Renal cortical epithelial cell (primary cell): ENCODE measurements at regions not wholly inside any gene's neighbourhood (a gene's known extent, or its start where the extent isn't known, plus 50 kb on each side); places are given as distances from the start of the nearest gene placed in this dataset.

Experiments
- DNase-seq: peaks from one replicate; pipeline ENCODE4 v3.0.0-alpha.2; 2011; ENCODE audit warnings: low read depth

DNA sequence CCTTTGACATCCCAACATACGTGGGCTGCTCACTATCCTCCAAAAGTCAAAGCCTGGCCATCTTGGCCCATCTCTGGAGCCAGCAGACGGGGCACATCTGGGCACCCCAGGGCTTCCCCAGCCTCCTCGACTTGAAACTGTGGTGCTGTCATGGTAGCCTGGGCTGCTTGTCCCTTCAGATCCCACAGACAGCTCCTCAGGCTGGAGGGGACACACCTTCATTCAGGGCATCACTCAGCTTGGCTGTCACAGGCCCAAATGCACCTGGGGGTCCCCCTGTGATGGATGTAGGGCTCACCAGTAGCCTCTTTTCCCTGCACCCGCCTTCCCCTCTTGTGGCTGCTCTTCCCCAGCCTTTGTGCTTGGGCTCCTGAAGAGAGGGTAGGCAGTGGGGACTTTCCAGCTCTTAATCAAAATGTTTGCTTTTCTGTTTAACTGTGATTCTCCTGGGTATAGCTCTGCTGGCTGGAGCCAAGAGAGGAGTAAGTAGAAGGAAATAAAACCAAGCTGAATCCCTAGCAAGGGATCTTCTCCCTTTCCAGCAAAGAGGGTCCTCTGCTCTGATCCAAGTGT, 92.3 kb downstream of the GYPC start:
- DNase-seq, result no peak

DNA sequence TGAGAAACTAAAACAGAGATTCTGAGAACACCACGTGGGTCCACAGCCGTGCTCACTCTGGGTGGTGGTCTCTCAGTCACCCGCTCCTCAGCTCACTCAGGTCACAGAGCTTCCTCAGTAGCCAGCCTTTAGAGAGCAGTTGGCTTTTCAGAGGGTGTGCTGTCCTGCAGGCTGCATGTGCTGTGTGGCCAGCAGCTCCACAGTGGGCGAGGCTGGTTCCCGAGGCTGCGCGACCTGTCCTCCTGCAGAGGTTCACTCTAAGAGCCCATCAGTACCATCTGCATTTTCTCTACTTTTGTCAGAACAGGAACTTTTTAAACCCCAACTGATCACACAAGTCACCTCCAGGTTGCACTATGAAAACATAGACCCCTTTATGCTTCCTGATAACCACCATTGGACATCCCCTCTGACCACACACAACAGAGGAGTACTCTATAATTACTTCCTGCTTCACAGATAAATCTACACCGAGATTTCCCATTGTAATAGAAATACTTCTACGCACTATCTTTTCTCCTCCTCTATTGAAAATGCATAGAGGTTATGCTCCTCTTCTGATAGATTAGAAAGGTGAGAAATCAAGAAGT, 93.1 kb downstream of the GYPC start:
- DNase-seq, result no peak

DNA sequence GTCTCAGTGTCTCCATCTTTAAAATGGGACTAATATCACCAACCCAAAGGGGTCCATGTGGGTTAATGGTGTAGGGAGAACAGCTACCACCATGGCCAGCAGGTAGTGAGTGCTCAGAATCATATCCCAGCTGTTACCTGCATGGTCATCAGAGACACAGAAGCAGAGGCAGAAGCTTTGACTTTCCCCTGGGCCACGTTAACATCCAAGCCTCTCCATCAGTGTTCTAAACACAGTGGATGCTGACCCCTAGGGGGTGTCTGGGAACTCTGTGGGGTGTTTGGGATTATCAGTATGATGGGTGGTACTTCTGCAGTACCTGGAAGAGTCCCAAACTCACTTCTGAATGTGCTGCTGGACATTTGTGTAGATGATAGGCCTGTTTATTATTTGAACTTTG, 93.6 kb downstream of the GYPC start:
- no peak for DNase-seq

DNA sequence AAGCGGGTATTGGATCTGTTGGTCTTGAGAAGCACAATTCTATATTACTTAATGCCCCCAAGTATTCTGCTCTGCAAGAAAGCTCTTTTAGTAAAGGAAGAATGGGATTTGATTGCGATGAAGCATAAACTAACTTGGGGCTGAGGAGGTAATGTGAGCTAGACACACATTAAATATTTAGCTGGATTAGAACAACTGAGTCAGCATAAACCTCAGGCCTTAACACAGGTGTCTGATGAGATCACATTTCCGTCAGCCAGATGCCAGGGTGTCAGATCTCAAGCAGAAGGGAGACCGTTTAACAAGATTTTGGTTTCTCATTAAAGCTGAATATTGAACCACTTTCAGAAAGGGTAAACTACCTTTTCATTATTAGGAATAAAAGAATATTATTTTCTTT, 94.5 kb downstream of the GYPC start:
- no peak for DNase-seq

DNA sequence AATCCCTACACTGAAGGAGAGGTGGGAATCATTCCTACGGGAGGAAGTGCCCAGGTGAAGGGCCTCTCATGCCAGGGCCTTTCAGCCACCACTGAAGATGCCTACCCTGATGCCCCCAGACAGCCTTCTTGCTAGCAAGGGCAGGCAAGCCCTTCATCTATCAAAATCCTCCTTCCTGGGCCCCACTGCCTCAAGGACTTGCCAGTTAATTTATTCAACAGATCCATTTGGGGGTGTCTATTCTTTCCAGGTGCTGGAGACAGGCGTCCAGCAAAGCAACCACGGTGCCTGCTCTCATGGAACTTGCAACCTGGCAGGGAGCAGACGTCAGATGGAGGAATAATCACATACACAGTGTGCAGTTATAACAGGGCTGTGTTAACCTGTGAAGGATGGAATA, 95.5 kb downstream of the GYPC start:
- DNase-seq, result no peak

DNA sequence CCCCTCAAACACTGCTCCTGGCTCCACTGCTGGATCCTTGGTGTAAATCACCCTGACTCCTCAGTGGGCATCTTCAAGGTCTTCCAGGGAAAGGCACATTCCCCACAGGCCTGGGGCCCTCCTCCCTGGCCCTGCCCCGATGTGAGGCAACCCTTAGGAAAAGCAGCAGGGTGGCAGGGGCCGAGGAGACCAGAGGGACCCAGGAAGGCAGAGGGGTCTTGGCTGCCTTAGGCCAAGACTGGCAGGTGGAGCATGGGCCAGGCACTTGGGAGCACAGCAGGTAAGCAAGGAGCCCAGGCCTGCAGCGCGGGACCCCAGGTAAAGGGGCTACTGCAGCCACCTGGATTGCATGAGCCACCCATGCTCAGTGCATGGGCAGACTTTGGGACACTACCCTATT, 96.9 kb downstream of the GYPC start:
- DNase-seq, result no peak

DNA sequence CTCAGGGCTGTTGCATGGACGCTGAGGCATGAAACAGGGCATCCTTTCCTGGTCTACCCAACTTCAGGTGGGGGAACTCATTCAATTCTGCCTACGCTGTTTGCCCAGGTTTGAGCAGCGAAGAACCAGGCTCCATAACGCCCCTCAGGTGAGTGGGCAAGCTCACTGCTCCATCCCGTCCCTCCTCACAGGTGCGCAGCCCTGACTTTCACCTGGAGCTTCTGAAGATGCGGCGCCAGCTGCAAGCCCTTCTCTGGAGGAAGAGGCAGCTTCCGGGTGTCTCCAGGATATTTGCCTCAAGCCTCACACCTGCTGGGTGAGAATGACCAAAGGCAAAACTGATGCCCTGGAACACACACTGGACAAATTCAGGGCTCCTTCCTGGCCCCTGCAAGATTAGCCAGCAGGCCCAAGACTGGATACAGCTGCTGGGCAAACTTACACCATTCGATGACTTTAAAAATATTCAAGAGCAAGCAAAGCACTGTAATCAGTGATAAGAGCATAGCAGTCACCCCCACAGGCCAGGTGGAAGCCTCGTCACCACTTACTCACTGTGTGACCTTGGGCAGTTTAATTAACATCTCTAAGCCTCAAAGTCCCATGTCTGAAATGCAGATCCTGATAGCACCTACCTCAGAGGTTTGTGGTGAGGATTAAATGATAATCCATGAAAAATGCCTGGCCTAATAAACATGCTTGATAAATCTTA, 97.7 kb downstream of the GYPC start:
- no peak for DNase-seq

DNA sequence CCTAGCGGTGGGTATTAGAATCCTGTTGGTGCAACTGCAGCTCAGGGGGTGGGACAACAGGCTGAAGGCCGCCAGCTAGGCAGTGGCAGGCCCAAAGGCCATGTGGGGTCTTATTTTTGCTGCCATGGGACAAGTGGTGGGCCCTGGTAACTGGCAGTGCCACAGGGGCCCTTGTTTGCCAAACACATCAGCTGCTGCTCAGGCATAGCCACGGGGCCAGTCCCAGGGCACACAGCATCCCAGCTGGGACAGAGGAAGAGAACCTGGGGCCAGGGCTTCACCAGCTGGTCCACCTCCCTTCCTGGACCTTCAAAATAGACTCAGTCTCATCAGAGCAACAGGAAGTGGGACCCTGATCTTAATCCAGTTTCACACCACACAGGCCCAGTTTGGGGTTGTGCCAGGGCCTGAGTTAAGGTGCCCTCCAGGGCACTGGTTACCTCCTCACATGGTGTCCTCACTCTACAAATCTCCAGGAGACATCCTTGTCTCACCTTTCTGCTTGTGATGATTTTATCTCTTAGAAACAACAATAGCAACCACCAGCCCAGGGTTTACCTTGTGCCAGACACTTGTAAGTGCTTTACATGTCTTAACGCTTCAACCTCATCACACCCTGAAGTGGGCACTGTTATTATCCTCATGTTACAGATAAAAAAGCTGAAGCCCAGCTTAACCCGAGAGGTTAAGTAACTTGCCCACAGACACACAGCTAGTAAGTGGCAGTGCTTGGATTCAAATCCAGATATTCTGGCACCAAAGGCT, 98.5 kb downstream of the GYPC start:
- no peak for DNase-seq

DNA sequence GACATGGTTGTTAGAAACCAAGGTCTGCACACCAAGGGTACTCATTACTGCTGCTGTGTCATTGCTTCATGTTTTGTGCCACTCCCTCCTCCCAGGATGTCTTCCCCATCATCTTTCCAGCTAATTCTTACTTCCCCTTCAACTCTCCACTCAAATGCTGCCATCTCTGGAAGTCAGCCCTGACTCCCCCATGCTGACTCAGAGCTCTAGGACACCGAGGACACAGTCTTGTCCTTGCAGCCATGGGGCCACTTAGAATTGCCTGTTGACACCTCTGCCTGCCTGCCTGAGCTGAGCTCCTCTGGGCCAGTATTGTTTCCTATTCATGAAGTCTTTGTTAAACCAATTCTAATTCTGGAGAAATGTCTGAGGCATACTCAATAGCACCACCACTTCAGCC, 100.2 kb downstream of the GYPC start:
- no peak for DNase-seq

DNA sequence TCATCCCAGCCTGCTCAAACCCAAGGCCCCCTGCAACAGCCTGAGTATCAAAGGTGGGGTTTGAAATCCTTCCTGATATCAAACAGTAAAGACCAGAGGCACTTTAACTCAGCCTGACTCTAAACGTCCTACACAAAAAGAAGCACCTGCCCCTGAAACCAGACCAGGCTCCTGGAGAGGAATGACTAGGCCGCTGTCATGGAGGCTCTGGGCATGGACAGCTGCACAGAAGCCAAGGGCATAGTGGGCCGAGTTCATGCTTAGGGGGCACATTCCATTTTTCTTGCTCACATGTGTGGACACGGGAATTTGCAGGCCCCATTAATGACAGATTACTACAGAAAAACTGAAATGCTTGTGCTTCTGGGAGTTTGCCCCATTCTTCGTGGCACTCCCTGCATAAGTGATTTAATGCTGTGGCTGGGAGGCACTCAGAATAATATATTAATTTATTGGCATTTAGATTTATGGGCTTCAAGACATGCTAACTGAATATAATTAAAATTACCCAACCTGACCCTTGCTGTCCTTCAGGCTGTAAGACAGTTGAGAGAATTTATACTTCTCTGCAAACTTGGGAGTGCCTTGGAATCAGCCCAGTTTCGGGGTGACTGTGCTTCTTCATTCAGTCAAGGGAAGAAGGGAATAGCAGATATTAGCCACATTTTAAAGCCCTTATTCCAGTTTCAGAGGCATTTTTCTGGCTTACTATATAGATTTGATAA, 105.5 kb downstream of the GYPC start:
- DNase-seq, result no peak

DNA sequence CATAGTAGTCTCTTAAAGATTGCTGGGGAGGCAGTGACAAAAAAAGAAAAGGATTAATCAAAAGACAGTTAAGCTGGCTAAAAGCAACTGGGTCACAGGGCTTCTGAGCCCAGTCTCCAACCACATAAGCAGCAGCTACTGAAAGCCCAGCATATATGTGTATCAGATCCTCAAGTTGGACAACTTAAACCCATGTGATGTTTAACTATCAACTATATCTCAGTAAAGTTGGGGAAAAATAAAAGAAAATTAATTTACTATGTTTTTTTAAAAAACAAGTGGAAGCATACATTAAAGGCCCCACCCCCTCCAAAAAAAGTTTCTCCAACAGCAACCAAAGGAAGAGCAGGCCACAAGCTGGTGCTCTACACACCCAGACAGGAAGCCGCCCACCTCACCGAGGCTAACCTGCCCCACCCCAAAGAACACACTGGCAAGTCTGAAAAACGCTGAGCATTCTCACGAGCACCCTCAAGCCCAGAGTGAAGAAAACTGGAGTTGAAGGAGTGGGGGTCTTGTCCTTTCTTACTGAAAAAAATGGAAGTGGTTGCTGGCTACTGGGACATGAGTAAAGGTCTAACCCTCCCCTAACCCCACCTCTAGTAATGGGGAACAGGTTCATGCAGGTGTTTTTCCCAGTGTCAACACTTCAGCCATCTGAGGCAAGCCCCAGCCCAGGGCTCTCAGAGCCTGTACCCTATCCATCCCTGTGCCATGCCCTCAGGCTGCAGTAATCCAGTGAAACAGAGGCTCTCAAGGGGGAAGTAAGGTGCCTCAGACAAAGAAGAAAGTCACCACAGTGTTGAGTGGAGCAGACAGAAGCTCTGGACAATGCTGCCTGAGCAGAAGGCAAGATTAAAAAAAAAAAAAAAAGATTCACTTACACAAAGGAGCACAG, 106.3 kb downstream of the GYPC start:
- no peak for DNase-seq

DNA sequence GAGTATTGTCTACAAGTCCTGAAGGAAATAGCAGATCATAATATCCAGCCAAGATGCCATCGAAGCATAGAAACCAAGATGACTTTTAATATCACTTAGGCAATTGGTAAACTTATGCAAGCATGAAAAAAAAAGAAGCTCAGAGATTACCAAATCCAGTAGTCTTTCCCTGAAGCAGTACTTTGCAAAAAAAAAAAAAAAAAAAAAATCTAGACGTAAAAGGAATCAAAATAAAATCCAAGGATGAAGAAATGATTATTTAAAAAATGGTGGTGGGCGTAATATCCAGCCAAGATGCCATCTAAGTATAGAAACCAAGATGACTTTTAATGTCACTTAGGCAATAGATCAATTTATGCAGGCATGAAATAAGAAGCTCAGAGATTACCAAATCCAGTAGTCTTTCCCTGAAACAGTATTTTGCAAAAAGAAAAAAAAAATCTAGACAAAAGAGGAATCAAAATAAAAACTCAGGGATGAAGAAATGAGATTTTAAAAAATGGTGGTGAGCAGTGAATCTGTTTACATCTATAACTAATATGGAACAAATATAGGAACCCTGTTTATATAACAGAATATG, 108.8 kb downstream of the GYPC start:
- no peak for DNase-seq

DNA sequence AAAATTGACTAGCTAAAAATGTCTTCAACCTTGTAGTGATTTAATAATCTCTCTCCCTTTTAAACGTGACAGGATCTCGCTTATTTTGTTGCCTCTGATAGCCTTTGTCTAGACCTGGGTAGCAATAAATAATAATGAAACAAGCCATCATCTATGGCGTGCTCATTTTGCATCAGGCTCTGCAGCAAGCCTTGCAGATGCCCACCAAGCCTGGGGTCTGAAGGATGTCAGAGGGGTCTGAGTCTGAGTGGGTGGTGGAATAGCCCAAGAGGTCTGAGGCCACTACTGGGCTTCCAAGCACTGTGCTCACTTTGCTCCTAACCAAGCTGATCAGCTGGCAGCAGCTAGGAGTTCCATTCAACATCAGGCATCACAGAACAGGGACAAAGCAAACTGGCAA, 109.4 kb downstream of the GYPC start:
- no peak for DNase-seq

DNA sequence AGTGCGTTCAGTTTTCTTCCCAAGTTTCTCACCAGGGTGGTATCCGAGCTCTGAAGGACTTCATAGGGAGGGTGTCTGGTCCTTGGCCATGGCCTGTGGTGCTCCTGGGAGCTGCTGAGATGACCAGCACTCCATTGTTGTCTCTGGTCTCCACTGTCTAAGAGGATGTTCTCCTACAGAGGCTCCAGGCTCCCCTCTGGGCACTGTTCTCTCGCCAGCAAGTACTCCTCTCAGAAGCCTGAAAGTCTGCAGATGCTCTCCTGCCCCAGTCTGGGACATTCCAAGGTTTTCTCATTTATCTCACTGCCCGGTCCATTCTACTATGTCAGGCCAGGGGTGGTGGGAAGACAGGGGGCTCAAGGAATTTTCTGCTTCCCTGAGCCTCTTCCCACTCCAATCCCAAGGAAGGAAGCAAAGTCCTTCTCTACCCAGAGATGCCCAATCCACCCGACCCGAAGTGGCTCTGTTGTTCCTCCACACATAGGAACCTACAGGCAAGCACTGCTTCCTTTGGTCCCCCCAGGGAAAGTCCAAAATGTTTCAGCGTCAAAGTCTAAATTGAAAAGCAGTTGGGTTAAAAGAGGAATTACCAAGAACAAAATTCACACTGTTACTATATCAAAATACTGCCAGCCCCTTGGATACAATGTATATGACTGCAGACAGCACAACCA, 110.5 kb downstream of the GYPC start:
- DNase-seq, result no peak

DNA sequence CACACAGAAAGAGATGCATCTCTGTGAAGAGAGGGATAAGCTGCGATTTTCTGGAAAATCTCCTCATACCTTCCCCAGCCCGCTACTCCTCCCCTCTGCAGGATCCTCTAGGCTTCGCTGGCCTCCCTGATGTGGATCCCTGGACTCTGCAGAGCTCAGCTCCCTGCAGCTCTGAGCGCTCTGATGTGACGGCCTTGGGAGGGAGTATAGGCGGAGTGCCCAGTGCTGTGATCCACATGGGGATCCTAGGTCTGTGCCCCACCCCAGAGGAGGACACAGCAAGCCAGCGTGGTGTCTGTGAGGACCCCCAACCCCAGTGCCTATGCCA, 111.0 kb downstream of the GYPC start:
- DNase-seq, result no peak

DNA sequence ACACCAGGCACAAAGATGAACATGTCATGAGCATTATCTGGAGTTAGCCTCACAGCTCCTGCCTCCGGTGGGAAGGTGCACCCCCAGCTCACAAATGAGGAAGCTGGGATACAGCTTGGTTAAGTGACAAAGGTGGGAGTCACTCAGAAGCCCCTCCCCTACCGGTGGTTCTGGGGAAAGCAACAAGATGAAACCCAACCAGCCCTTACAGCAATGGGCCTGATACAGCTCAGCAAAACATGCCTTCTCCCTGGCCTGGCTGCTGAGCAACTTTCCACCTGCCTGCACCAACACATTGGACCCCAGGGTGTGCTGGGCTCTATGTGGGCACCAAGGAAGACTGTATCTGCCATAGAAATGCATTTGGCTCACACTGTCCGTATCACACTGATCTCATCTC, 113.2 kb downstream of the GYPC start:
- no peak for DNase-seq

DNA sequence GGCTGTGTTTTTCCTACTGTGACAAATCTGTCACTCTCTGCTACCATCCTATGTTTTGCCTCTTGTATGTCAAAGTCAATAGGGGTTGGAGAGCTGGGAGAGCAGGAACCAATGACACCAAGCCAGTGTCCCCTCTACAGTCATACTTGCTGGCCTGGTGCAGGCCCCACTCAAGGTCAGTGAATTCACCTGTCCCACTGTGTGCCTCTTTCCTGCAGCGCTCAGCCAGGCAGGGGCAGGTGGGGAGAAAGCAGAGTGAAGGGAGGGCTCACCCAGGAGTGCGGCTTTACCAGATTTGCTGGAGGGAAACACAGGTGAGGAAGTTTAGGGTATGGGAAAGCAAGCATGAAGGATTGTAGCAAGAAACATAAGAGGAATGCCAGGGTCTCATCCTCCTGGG, 114.5 kb downstream of the GYPC start:
- DNase-seq, result no peak

DNA sequence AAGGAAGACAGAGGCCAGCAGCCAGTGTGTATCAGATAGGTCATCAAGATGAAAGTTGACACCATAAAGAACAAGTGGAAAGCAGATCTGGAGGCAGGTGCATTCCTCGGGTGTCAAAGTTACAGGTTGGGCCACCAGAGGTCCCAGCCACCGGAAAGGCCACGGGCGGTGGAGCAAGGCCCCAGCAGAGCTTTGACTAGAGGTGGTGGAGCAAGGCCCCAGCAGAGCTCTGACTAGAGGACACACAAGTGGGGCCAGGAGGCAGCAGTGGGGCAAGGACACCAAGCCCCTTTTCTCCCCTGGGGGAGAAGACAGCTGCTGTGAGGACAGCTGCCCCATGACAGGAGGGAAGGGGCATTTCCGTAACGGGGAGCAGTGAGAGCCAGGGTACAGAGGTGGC, 115.1 kb downstream of the GYPC start:
- DNase-seq, result no peak

DNA sequence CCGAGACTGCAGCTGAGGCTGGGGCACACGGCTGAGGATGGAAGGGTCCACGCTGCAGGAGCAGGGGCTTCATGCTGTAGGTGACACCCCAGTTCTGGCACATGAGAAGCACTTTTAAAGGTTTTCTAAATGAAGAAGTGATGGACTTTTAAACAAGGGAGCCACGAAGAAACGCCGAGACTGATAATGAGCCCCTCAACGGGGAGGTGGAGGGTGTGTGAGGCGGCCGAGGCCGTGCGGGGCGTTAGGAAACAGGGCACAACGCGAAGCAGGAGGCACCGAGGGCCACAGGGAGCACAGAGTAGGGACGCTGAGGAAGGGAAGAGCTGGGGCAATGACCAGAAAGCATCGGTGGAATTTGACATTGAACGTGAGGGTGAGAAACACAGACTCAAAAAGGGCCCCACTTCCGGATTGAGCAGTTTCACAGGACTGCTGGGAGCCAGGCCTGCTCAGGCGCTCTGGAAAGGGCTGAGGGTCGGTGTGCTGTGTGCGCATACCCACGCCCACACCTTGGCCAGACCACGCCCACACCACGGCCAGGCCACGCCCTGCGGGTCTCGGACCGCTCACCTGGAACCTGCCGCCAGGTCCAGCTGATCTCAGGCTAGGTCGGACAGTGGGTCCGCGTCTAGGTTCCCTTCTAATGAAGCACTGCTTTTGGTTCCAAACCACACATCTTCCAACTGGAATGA, 115.7 kb downstream of the GYPC start:
- DNase-seq, result no peak

DNA sequence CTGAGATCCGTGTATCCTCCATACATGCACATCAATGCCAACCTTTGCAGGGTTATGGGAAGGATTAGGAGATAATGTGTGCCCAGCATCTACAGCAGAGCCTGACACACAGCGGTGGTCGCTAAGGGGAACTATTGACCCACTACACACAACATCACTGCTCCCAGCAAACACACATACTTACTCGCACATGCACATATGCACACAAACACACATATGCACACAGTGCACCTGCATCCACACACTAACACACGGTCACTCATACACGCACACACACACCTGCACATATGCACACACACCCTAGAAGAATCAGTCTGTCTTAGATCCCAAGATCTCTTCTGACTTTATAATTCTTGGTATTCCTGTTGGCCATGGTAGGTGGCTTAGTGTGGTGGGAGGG, 118.3 kb downstream of the GYPC start:
- DNase-seq, result no peak
